Vagina (tissue), 2 donors: ENCODE measurements at regions not wholly inside any gene's neighbourhood (a gene's known extent, or its start where the extent isn't known, plus 50 kb on each side); places are given as distances from the start of the nearest gene placed in this dataset.
"Not testable (repeated sequence)": the region's sequence is repeated elsewhere in the genome, so short reads cannot be mapped to it uniquely, and the experiment has no call there.

Source experiments
- DNase-seq, 2 donors: peaks; one replicate each; pipeline ENCODE4 v3.0.0-alpha.2; 2017; ENCODE audit errors: extremely low spot score in 2 of 2
- H3K27ac ChIP-seq: fragments of 200-600 bp; sonication (generic); one replicate; pipeline ENCODE4 v1.5.1; 2019
- H3K27me3 ChIP-seq: fragments of 200-600 bp; sonication (generic); one replicate; pipeline ENCODE4 v1.5.1; 2019
- H3K36me3 ChIP-seq, 2 donors: fragments of 200-600 bp; sonication (generic); one replicate each; pipeline ENCODE4 v1.5.1; 2017 to 2019
- H3K4me1 ChIP-seq: fragments of 200-600 bp; sonication (generic); one replicate; pipeline ENCODE4 v1.5.1; 2019
- H3K4me3 ChIP-seq, 2 donors: fragments of 200-600 bp; sonication (generic); 1 replicate in 1 of 2; 2 replicates in 1 of 2; pipeline ENCODE4 v1.5.1; 2016 to 2019
- H3K9me3 ChIP-seq: fragments of 200-600 bp; sonication (generic); one replicate; pipeline ENCODE4 v1.5.1; 2019
- POLR2A ChIP-seq, 2 donors: fragments of 450-650 bp; IDR thresholded peaks; one replicate each; pipeline ENCODE4 v1.6.1; 2017; ENCODE audit warnings: antibody characterized with exemption in 2 of 2, mild to moderate bottlenecking in 2 of 2, moderate library complexity in 2 of 2
- POLR2AphosphoS5 ChIP-seq, 2 donors: sonication (generic); formaldehyde crosslinking; IDR thresholded peaks; one replicate each; pipeline ENCODE4 v1.9.0; 2017; ENCODE audit warnings: antibody characterized with exemption in 2 of 2, mild to moderate bottlenecking in 2 of 2, low read depth in 1 of 2; ENCODE audit not compliant: insufficient read depth in 1 of 2
- intact Hi-C: fragments of 100-400 bp; cut with DNase I; formaldehyde crosslinking; loops from one replicate; pipeline ENCODE4 v1.15.1; 2023
- TF ChIP-seq, protein P1 (sequence below), 3 experiments: fragments of 450-650 bp in 2 of 3; fragments of 200-600 bp in 1 of 3; sonication (generic) in 1 of 3; IDR thresholded peaks; one replicate each; pipeline ENCODE4 v1.5.1; 2017 to 2019; ENCODE audit warnings: antibody characterized with exemption in 3 of 3, mild to moderate bottlenecking in 2 of 3, moderate library complexity in 2 of 3

DNA sequence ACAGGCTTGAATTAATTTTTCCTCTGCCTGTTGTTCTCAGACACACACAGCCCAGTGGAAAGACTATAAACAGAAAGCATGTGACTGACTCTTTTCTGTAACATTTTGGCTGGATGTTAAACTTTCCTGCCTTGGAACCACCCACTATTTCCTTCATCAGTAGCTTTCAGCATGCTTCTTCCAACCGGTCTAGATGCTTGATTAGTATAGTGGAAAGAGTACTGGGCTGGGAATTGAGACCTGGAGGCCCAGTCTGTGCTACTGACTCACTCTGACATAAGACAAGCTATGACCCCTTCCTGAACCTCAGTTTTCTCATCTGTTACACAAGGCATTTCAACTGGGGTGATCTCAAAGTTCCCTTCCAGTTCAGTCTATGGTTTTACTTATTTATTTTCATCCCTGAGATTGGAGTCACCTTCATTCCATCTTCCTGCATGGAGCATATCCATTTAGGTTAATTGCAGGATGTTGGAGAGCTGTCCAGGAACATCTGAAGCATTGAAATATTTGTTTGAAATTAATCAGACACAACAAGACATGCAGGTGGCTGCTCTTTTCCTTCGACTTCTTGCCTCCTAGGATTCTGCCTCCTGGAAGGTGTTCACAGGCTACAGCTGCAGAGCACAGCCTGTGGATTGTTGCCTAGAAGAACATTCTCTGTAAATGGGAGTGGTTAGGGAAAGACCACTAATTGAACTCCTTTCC, 173.4 kb downstream of the RTL9 start:
- Histone ChIP-seq H3K36me3 (no peaks in the 10 kb centered on the region), H3K9me3 (no peaks in the 10 kb centered on the region), H3K4me3 (no peak overlapping the region), H3K4me1 (no peaks in the 10 kb centered on the region), H3K27ac (no peak overlapping the region), H3K27me3 (no peaks in the 10 kb centered on the region)
- no peak for TF ChIP-seq POLR2AphosphoS5 (IDR thresholded peaks at IDR 0.05; ENCODE audit: insufficient read depth in 1 of 2, low read depth in 1 of 2)
- TF ChIP-seq POLR2A (IDR thresholded peaks at IDR 0.05) = no peak
- TF ChIP-seq, protein P1, sequence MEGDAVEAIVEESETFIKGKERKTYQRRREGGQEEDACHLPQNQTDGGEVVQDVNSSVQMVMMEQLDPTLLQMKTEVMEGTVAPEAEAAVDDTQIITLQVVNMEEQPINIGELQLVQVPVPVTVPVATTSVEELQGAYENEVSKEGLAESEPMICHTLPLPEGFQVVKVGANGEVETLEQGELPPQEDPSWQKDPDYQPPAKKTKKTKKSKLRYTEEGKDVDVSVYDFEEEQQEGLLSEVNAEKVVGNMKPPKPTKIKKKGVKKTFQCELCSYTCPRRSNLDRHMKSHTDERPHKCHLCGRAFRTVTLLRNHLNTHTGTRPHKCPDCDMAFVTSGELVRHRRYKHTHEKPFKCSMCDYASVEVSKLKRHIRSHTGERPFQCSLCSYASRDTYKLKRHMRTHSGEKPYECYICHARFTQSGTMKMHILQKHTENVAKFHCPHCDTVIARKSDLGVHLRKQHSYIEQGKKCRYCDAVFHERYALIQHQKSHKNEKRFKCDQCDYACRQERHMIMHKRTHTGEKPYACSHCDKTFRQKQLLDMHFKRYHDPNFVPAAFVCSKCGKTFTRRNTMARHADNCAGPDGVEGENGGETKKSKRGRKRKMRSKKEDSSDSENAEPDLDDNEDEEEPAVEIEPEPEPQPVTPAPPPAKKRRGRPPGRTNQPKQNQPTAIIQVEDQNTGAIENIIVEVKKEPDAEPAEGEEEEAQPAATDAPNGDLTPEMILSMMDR (IDR thresholded peaks at IDR 0.05) = no peak
- DNase-seq = no peak
- intact Hi-C loops = no loop called here

DNA sequence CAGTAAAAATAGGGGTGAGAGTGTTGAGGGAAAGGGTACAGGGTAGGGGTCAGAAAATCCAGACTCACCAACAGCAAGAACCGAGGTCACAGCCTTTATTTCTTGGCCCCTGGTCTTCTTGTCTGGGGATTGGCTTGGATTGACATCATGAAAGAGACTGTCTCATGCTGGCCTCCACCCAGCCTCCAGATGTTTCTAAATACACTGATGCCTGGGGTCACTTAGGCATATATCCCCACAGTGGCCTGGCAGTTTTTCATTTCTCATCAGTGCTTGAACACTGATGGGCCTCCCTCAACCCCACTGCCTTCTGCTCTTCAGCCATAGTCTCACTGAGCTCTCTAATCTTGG, 173.9 kb downstream of the RTL9 start:
- intact Hi-C loops = no loop called here
- no peaks in the 10 kb centered on the region for H3K9me3 ChIP-seq
- TF ChIP-seq POLR2A (IDR thresholded peaks at IDR 0.05) (no peak), POLR2AphosphoS5 (IDR thresholded peaks at IDR 0.05; ENCODE audit: insufficient read depth in 1 of 2, low read depth in 1 of 2) (no peak)
- TF ChIP-seq, protein P1 (IDR thresholded peaks at IDR 0.05) = no peak
- no peaks in the 10 kb centered on the region for H3K36me3 ChIP-seq
- H3K27ac ChIP-seq = no peak overlapping the region
- H3K4me1 ChIP-seq = no peaks in the 10 kb centered on the region
- no peak for DNase-seq
- H3K27me3 ChIP-seq = no peaks in the 10 kb centered on the region
- H3K4me3 ChIP-seq = no peak overlapping the region

DNA sequence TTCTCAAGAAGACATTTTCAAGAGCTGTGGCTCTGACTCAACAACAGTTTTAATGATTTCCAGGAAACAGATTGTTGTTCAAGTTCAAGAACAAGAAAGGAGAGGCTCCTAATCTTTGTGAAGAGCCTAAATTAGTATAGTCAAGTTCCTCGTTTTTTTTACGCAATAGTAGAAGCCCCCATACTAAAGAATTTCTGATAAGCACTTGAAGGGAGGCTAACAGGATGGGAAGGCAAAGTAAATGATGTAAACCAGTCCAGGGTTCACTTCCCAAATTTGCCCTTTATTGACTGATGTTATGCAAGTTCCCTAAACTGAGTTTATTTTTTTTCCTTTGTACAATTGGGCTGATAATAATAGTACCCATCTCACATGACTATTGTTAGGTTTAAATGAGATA, 178.2 kb downstream of the RTL9 start:
- no peaks in the 10 kb centered on the region for H3K36me3 ChIP-seq
- H3K27me3 ChIP-seq = no peaks in the 10 kb centered on the region
- no peak overlapping the region for H3K4me3 ChIP-seq
- TF ChIP-seq, protein P1 (IDR thresholded peaks at IDR 0.05) = no peak
- no peak for TF ChIP-seq POLR2A (IDR thresholded peaks at IDR 0.05)
- TF ChIP-seq POLR2AphosphoS5 (IDR thresholded peaks at IDR 0.05; ENCODE audit: insufficient read depth in 1 of 2, low read depth in 1 of 2) = no peak
- no peaks in the 10 kb centered on the region for H3K4me1 ChIP-seq
- H3K27ac ChIP-seq = no peak overlapping the region
- intact Hi-C loops = no loop called here
- H3K9me3 ChIP-seq = no peaks in the 10 kb centered on the region
- DNase-seq = no peak

DNA sequence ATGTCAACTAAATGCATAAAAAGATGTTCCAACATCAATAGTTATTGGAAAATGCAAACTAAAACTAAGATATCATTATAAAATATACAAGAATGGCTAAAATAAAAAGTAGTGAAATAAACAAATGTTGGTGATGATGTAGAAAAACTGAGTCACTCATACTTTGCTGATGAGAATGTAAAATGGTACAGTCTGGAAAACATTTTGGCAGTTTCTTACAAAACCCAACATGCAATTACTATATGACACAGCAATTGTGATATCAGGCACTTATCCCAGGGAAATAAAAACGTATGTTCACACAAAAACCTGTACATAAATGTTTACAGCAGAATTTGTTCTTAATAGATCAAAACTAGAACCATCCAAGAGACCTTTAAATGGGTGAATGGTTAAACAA, 182.6 kb downstream of the RTL9 start:
- no peaks in the 10 kb centered on the region for H3K4me1 ChIP-seq
- no peak for DNase-seq
- TF ChIP-seq POLR2AphosphoS5 (IDR thresholded peaks at IDR 0.05; ENCODE audit: insufficient read depth in 1 of 2, low read depth in 1 of 2) (no peak), POLR2A (IDR thresholded peaks at IDR 0.05) (no peak)
- TF ChIP-seq, protein P1 (IDR thresholded peaks at IDR 0.05) = no peak
- no peaks in the 10 kb centered on the region for H3K27me3 ChIP-seq
- H3K9me3 ChIP-seq = no peaks in the 10 kb centered on the region
- no peak overlapping the region for H3K27ac ChIP-seq
- intact Hi-C loops = no loop called here
- no peaks in the 10 kb centered on the region for H3K36me3 ChIP-seq
- H3K4me3 ChIP-seq = no peak overlapping the region

DNA sequence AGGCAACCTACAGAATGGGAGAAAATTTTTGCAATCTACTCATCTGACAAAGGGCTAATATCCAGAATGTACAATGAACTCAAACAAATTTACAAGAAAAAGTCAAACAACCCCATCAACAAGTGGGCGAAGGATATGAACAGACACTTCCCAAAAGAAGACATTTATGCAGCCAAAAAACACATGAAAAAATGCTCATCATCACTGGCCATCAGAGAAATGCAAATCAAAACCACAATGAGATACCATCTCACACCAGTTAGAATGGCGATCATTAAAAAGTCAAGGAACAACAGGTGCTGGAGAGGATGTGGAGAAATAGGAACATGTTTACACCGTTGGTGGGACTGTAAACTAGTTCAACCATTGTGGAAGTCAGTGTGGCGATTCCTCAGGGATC, 192.2 kb downstream of the RTL9 start:
- H3K36me3 ChIP-seq, DNase-seq, H3K27me3 ChIP-seq, intact Hi-C loops, H3K4me3 ChIP-seq, H3K4me1 ChIP-seq, H3K27ac ChIP-seq, H3K9me3 ChIP-seq: not testable (repeated sequence)
